NCI-H128 (cell line): ENCODE measurements at regions not wholly inside any gene's neighbourhood (a gene's known extent, or its start where the extent isn't known, plus 50 kb on each side); places are given as distances from the start of the nearest gene placed in this dataset.

Source experiments
- DNase-seq: peaks from one replicate; lab custom pipeline; 2025; ENCODE audit not compliant: unreplicated experiment; lab: John Stamatoyannopoulos, UW

DNA sequence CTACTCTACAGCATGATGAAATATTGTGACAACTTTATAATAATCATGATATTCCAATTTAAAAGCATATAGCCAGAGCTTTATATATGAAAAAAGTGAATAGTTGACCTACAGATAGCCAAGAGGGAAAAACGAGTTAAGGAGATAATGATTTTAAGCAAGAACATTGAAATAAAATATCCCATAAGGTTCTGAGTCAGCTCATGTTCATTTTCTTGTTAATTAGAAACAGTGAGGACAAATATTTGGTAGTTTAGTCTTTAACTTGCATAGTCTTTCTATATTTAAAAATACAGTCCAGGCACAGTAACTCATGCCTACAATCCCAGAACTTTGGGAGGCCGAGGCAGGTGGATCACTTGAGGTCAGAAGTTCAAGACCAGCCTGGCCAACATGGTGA, 55.8 kb upstream of the CDH6 start:
- DNase-seq, result no peak

DNA sequence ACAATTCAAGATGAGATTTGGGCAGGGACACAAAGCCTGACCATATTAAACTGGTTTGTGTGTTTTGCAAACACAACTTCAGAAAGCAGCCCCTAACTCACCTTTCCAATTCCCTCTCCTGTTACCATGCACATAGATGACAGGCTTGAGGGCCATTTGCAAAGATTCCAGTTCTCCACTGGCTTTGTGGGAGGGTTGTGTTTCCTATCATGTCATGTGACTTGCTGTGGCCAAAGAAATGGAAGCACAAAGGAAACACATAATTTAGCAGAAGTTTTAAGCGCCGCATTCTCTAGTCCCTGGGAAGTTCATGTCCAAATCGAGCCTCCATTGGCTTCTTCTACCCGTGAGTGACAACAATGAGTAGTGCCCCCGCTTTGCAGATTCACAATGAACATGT, 57.9 kb upstream of the CDH6 start:
- DNase-seq, result no peak

DNA sequence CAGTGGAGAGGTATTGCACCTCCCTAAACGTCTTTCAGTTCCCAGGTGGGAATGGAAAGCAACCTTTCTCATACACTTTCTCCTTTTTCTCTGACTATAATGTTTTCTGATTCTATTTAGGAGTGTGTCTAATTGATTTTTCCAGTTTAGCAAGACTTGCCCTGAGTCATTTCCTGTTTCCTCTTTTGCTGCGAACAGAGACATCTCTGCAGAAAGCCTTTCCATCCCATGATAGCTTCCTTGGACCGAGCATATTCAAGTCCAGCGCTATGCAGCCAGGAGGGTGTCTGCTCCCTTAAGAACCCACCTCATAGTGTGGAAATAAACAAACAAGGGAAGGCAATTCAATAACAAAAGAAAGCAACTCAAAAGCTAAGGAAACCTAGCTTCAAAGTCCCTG, 60.0 kb upstream of the CDH6 start:
- DNase-seq, result no peak

DNA sequence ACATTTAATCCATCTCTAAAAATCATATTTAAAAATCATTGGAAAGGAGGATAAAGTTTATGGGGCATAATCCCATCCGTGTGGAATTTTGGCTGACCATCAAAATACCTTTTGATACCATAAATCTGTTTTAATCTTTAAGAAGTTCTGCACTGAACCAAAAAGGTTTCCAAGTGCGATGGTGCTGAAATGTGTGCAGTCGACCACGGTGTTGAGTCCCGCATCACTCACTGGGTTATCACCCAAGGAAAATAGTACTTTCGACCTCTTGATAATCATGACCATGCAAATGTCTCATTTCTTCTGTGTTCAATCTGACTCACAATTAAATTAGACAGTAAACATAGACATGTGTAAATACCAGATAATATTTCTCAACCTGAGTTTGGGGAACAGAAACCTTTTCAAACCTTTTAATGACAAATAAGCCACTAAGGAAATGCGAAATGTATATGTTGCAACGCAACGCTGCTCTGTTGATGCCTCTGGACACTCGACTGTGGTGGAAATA, 62.0 kb upstream of the CDH6 start:
- DNase-seq, result no peak

DNA sequence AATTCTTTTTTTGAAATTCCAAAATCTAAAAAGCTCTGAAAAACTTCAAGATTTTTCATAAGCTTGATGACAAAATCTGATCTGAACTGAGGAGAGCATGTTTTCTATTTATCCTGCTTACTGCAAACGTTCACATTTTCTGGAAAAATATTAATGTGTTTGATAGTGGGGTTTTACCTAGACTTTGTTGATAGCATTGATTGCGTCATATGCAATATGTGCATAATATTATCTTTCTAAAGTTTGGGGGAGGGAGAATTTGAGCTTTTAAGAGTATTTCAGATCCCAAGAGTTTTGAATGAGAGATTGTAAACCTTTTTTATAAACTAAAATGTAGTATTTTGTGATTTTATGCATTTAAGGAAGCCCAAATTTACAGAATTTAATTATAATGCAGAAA, 62.8 kb upstream of the CDH6 start:
- DNase-seq, result no peak

DNA sequence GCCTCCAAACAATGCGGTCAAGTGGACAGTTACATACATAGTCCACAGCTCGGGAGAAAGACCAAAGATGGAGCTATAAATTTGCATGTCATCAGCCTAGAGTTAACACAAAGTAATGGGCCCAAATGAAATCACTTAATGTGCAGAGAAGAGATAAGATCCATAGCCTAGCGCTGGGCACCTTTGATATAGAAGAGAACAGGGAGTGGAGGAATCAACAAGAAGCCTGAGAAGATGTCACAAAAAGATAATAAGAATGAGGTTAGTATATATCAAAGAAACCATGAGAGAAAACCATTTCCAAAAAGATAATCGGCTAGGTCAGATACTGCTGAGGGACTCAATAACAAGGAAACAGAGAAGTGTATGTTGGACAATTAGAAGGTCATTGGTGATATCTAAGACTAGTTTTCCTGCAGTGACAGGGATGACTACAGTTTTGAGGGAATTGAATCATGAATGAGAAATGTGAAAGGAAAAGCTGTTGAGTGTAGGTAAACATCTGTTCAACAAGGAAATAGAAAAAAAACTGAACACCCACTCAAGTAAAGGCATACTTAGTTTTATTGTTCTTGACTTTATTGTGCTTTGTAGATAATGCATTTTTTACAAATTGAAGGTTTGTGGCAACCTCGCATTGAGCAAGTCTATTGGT, 68.7 kb upstream of the CDH6 start:
- no peak for DNase-seq

DNA sequence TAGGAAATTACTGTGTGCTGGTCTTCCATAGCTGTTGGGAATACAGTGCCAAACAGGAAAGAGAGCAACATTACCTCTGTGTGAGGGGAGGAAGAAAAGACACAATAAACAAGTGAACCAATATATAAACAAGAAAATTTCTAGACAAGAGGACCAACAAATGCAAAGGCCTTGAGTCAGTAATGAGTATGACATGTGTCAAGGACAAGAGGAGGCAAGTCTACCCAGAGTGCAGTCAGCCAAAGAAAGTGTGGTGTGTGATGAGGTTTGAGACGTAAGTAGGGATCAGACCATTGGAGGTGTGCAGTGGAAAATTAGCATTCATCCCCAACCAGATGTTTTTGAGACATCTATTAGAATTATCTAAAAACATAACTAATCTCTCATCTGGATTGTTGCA, 69.5 kb upstream of the CDH6 start:
- DNase-seq, result no peak

DNA sequence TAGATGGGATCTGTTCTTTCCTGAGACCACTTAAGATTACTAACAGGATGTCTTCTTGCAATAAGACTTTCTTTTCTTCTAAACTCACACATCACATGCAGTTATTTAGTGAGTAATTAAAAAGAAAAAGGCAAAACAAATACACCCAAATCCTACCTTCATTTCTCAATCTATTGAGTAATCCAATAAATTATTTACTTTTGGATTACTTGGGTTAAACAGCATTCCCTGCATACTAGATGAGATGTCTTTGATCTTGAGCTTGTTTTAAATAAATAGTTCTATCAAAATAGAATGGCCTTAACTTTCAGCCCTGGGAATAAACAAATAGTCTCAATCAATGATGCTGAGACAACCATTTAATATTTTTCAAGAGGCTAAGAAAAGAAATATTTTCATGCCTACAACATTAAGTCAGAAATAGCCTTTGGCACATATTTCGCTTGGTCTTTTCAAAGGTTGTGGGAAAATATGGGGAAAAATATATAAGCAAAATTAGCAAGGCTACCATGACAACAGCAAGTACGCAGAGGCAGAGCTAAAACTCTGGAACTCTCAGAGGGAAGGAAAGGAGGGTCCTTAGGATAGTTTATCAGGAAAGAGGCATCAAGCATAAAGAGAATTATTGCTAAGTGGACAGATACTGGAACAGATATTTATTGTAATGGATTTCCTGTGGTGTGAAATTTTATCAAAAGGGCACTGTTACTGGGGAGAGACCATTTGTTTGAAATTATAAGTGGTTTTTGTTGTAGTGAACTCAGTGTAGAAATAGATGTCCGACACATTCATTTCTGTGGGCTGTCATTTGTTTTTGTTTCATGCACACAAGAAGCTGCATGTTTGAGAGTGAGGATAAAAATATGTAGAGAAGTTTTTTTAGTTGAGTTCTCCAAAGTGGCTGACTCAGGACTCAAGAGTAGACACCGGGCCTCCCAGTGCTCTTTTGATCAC, 70.2 kb upstream of the CDH6 start:
- no peak for DNase-seq

DNA sequence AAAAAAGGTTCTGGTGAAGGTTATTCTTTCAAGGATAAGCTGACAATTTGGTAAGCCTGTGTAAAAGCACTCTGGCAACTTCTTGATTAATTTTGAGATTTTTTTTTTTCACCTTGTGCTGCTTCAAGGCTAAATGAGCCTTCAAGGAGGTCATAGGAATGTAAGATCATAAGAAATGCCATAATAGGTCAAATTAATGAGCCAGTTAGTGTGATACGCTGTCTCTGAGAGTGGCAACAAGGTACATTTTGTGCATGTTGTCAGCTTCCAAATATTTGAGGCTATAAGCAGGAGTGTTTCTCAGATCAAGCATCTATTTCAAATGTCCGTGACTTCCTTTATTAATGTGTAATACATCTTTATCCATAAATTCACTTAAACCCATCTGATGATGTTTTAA, 72.3 kb upstream of the CDH6 start:
- no peak for DNase-seq

DNA sequence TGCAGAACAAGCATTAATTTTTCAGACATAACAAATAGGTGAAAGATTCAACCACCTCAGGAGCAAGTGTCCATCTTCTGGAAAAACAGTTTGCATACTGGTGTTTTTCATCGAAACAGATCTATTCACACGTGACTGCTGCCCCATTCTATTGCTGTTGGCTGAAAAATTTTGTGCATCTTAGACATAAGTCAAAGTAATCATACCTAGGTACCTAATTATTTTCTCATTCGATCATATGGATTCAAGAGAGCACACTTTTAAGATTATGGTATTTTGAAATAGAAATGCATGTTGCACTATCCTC, 72.9 kb upstream of the CDH6 start:
- no peak for DNase-seq

DNA sequence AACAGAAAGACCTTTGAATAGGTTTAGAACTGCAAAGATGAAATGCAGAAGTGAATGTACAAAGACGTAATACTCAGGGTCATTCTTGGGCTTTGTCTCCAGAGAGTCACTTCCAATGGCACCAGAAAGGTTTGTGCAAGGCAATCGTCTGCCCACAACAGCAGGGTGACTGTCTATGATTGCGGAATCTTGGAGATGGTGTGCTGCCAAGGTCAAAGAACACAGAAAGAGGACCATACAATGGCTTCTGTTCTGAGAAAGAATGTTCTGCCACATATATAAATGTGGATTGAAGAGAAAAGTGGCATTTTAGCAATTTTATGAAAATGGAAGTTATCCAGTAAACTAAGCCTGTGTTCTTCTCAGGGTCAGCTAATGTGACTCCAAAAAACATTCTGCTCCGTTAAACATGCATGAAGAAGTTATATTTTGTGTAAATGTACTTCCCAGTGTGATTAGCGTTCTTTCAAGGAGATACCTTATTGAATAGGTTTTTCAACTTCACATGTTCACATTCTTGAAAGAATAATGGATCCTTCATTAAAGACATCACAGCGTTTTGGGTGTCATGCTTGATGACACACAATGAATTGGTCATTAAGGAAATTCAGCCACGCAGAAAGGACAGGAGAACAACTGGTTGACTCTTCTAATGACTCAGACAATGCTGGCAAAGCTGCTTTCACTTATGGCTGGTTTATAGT, 73.4 kb upstream of the CDH6 start:
- no peak for DNase-seq

DNA sequence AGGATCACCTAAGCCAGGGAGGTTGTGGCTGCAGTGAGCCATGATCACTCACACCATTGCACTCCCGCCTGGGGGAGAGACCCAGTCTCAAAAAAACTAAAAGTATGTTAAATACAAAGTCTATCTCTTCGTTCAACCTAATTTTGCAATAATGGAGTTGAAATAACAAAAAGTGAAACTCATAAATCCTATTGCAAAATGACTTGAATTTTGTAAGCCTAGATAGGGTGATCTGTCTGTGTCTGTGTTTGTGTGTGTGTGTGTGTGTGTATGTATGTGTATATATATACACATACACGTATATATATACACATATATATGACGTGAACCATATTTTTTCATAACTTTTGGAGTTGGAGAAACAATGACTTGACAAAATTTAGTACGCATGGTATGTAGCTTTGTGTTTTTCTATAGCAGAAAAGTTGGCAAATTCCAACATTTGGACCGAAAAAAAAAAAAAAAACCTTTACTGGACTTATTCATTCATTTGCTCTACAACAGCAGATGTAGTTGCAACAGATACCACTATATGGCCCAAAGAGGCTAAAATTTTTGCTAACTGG, 76.9 kb upstream of the CDH6 start:
- no peak for DNase-seq

DNA sequence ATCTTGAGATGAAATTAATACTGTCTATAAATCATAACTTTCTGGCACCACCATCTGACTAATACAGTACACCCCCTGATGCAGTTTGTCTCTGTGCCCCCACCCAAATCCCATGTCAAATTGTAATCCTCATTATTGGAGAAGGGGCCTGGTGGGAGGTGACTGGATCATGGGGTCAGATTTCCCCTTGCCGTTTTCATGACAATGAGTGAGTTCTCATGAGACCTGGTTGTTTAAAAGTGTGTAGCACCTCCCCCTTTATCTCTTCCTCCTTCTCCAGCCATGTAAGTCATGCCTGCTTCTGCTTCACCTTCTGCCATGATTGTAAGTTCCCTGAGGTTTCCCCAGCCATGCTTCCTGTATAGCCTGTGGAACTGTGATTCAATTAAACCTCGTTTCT, 78.7 kb upstream of the CDH6 start:
- no peak for DNase-seq

DNA sequence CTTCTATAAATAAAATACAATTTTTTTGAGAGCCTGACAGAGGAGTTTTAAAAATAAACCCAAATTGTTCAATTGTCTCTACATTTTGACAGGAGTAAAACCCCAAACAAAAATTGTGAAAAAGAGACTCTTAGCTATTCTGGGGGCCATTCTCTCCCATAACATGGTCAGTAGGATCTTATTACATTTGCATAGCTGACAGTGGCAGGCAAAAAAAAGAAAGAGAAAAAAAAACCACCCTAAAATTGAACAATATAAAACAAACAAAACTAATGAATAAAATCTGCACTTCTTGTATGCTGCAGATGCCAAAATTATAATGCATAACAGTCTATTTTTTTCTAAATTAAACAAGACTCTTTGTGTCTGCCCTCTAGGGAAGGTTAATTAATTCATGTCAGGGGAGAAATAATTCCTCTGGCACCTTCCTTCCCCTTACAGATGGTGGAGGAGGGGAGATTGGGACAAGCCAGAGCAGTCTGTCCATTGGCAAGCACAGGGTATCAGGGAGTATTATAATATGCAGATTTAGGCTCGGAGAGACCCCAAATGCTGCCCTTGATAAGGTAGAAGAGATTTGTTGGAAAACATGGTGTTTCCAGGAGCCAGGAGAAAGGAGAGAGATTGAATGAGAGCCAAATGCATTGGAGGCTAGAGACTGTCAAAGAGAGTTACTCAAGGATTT, 79.7 kb upstream of the CDH6 start:
- no peak for DNase-seq

DNA sequence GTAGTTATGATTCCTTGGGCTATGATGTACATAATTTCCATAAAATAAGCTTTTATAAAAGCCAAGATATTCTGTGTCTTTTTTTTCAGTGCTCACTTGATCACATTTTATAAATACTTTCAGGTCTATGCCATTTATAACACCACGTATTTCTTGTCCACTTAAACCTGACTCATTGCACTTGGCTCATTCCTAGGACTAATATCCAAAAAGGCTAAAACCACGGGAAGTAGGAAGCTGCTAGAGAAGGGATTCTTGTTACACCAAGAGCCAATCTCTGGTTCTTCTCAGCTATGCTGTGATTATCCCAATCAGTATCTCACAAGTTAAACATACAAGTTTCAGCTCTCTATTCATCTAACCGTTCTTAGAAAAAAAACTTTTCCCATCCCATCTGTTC, 80.4 kb upstream of the CDH6 start:
- no peak for DNase-seq

DNA sequence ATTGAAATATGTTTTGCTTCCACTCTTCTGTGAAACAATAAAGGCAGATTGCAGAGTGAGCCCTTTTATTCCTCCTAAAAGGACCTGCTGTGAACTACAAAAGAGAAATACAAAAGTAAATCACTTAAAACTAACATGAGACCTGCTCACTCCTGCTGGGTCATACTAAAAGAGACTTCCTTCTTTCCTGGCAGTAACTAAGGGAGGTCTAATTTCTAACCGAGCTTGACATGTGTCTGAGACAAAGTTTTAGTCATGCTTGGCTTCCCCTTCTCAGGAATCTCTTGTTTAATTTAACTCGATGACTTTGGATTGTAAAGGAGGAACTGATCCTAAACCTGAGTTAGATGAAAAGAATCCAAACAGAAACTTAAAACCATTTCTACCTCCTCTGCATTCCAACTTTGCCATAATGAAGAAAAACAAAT, 86.4 kb upstream of the CDH6 start:
- DNase-seq, result no peak

DNA sequence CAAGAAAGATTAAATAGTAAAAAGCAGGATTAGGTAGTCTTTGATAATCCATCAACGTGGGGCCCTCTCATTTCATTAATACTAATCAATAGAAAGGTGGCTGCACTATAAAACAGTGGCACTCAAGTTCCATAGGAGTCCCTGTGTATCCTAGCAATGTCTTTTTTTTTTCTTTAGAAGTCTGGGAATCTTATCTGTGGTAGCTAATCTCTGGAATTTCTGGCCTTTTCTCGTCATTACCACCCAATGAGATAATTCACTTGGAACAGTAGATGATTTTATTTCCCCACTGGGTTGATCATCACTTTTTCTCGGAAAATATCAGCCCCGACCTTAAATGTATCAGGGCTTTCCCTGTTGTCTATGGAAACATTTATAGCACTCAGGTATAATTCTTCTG, 86.8 kb upstream of the CDH6 start:
- no peak for DNase-seq

DNA sequence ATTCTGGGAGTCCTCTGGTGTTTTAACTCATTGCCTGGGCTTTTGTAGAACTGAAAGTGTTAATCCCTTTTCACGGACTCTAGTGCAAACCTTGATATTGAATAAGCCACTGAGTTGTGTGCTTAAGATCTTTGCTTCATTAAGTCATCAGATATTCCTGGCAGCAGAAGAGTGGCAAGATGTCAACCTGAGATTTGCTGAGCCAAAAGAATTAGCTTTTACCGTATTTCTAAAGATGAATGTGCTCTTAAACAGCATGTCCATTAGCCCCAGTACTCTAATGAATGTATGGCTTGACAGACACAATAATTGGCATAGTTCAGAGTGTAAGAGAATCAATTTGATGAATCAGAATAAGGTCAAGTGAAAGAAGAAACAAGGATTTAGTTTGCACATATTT, 87.2 kb upstream of the CDH6 start:
- DNase-seq, result no peak

DNA sequence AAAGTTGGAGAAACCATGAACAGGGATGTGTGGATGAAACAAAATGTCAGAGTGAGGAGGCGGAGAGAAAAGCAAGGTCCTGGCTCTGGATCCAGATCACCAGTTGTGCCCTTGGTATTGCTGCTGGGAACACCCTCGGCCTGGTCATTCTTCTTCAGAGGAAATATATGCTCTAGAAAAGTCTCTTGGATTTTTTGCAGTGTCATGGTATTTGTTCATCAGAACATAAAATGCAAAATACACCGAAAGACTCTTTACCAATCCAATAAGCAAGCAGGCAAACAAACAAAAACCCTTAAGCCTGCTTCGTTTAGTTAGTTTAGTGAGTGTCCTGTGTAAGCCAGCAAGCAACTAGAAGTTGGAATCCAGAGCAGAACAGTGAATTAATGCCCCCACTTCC, 88.7 kb upstream of the CDH6 start:
- no peak for DNase-seq

DNA sequence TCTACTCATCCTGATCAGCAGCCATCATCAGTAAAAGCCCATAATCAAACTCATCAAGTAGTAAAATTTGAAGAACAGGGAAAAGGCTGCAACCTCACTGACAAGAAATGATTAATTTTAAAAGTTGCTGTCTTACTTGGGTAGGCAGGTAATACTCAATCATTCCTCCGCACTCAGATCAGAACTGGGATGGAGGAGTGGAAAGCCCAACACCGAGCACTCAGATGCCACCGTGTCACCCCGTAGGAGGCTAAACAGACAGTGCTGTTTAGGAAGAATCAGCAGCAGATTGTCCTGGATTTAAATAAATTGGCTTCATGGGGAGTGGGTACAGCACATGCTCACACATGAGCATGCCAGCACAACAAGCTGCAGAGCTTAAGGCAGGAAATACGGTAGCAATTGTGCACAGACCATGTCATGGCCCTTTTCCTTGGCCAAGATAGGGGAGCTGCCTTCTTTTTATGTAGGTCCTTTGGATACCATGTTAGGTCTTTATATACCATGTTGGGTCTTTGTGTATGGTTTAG, 92.6 kb upstream of the CDH6 start:
- no peak for DNase-seq

DNA sequence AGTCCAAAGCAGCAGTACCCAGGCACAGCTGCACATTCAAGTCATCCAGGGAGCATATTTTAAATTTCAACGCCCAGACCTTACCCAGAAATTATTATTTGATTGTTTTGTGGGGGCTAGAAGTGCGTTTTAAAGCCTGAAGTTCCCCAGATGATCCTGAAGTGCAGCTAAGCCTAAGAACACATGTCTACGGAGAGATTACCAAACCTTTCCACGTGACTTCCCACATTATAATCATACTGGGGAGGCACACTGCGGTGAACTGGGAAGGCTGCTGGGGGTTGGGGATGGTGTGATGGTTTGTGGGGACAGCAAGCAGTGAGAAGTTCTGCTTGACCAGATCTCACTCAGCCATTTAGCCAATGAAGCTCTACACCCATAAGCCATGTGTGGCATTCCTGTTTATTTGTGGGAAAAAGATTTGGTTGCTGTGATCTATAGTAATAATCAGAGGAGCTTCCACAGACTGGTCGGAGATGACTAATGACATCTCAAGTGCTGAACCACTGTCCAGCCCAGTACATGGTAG, 93.4 kb upstream of the CDH6 start:
- no peak for DNase-seq
